GM12864 (cell line): ENCODE measurements at regions not wholly inside any gene's neighbourhood (a gene's known extent, or its start where the extent isn't known, plus 50 kb on each side); places are given as distances from the start of the nearest gene placed in this dataset.
"Not testable (repeated sequence)": the region's sequence is repeated elsewhere in the genome, so short reads cannot be mapped to it uniquely, and the experiment has no call there.

Source experiments
- DNase-seq: peaks from one replicate; pipeline ENCODE4 v3.0.0-alpha.2; 2011; ENCODE audit warnings: low read depth
- H3K4me3 ChIP-seq: 2 replicates; pipeline ENCODE4 v1.5.1; 2011; ENCODE audit warnings: mild to moderate bottlenecking, low read depth, low read length, control low read depth
- TF ChIP-seq, protein P1 (sequence below): IDR thresholded peaks from 2 replicates; pipeline ENCODE4 v1.5.1; 2011; ENCODE audit warnings: low read depth, mild to moderate bottlenecking, moderate library complexity, low read length, control low read depth, inconsistent platforms; ENCODE audit errors: missing control alignments

- TF ChIP-seq, protein P1, sequence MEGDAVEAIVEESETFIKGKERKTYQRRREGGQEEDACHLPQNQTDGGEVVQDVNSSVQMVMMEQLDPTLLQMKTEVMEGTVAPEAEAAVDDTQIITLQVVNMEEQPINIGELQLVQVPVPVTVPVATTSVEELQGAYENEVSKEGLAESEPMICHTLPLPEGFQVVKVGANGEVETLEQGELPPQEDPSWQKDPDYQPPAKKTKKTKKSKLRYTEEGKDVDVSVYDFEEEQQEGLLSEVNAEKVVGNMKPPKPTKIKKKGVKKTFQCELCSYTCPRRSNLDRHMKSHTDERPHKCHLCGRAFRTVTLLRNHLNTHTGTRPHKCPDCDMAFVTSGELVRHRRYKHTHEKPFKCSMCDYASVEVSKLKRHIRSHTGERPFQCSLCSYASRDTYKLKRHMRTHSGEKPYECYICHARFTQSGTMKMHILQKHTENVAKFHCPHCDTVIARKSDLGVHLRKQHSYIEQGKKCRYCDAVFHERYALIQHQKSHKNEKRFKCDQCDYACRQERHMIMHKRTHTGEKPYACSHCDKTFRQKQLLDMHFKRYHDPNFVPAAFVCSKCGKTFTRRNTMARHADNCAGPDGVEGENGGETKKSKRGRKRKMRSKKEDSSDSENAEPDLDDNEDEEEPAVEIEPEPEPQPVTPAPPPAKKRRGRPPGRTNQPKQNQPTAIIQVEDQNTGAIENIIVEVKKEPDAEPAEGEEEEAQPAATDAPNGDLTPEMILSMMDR, result no peak
- DNase-seq, result no peak
- H3K4me3 ChIP-seq, result no peak overlapping the region
Measured at GRCh38 chr3:36060950-36061349, 319.4 kb upstream of the STAC start.

DNA sequence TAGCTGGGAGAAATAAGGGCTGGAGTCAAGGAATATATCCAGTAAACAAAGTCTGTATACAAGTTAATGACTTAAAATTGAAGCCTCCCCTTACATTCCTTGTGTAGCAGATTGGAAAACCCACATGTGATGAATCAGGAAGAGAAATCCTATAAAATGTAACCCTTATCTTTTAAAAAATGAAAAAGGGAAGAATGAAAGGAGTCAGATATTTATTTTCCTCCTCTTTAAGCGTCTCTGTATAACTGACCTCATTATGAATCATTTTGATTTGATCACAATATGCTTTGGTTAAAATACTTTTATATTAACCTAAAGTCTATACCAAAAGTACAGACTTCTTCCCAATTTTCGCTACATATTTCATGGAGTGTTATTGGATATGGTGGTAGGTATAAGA lies 316.3 kb upstream of the STAC start:
- no peak for DNase-seq
- TF ChIP-seq, protein P1, result no peak
- H3K4me3 ChIP-seq, result no peak overlapping the region

- H3K4me3 ChIP-seq, result no peak overlapping the region
- DNase-seq, result no peak
- TF ChIP-seq, protein P1, result no peak
Measured at GRCh38 chr3:36065321-36065720, 315.0 kb upstream of the STAC start.

- H3K4me3 ChIP-seq, result no peak overlapping the region
- DNase-seq, result no peak
- TF ChIP-seq, protein P1, result no peak
Measured at GRCh38 chr3:36075491-36075890, 304.8 kb upstream of the STAC start.

GRCh38 chr3:36077320-36077719 lies 303.0 kb upstream of the STAC start:
- no peak overlapping the region for H3K4me3 ChIP-seq
- TF ChIP-seq, protein P1, result no peak
- no peak for DNase-seq

- not testable (repeated sequence) for H3K4me3 ChIP-seq, DNase-seq
Measured at GRCh38 chr3:36082958-36083357, 297.3 kb upstream of the STAC start.

DNA sequence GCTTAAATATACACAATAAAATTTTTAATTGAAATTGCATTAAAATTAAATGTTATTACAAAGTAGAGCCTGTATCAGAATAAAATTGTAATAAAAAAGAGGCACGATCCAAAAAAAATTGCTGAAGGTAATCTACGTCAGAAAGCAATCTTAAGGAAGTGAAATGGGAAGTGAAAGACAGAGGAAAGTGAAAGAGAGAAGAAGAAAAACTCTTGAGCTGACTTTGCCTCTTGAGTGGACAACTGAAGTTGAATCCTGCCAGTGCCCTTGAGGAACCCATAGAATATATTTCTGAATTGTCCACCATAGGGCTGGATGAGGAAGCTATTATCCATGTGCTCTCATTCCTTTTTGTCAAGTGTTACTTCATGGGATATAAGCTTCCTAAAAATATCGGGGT lies 285.1 kb upstream of the STAC start:
- H3K4me3 ChIP-seq, result no peak overlapping the region
- no peak for DNase-seq
- TF ChIP-seq, protein P1, result no peak

- no peak for DNase-seq
- H3K4me3 ChIP-seq, result no peak overlapping the region
- TF ChIP-seq, protein P1, result no peak
Measured at GRCh38 chr3:36097209-36097608, 283.1 kb upstream of the STAC start.
